NT2/D1 (cell line): ENCODE measurements at regions not wholly inside any gene's neighbourhood (a gene's known extent, or its start where the extent isn't known, plus 50 kb on each side); places are given as distances from the start of the nearest gene placed in this dataset.

Experiments used
- SUZ12 ChIP-seq: IDR thresholded peaks from 2 replicates; pipeline ENCODE4 v1.6.1; 2011; ENCODE audit not compliant: insufficient read length, insufficient read depth; ENCODE audit errors: extremely low read depth
- YY1 ChIP-seq: IDR thresholded peaks from 2 replicates; pipeline ENCODE4 v1.6.1; 2011; ENCODE audit not compliant: insufficient read length, insufficient read depth
- ZNF274 ChIP-seq: IDR thresholded peaks from 2 replicates; pipeline ENCODE4 v1.6.1; 2011; ENCODE audit warnings: mild to moderate bottlenecking, low read depth, low read length

DNA sequence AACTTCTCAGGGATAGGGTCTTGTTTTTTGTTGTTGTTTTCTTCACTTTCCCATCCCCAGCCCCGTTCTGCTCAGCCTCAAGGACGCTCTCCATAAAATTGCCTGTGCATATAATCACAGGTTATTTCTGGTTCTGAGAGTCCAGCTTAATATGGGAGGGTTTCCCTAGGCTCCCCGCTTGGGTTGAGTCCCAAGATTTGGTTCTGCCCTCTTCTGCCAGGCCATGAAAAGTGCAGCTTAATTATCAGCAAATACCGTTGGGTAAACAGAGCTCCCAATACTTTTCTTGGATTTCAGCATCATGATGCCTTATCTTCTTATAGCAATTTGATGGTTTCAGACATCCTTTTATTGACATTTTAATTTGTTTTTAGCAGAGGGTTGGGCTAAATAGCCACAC is 75.6 kb downstream of the GRIN2B start:
- TF ChIP-seq YY1, result no peak
- no peak for TF ChIP-seq ZNF274
- no peak for TF ChIP-seq SUZ12
